Nephron (organoid): ENCODE measurements at regions not wholly inside any gene's neighbourhood (a gene's known extent, or its start where the extent isn't known, plus 50 kb on each side); places are given as distances from the start of the nearest gene placed in this dataset.
"Not testable (repeated sequence)": the region's sequence is repeated elsewhere in the genome, so short reads cannot be mapped to it uniquely, and the experiment has no call there.

Source experiments
- H3K27ac Mint-ChIP-seq, 3 experiments: 2 replicates each; pipeline ENCODE4 v1.8.0; 2020; ENCODE audit warnings: mixed read lengths in 3 of 3, mild to moderate bottlenecking in 2 of 3, moderate library complexity in 1 of 3
- H3K27me3 Mint-ChIP-seq: 2 replicates; pipeline ENCODE4 v1.8.0; 2021; ENCODE audit warnings: low read depth, mild to moderate bottlenecking, moderate library complexity, mixed read lengths
- H3K36me3 Mint-ChIP-seq: 2 replicates; pipeline ENCODE4 v1.8.0; 2020; ENCODE audit warnings: low read depth, mixed read lengths
- H3K4me1 Mint-ChIP-seq: 2 replicates; pipeline ENCODE4 v1.8.0; 2020; ENCODE audit warnings: mixed read lengths
- H3K4me3 Mint-ChIP-seq, 3 experiments: 2 replicates each; pipeline ENCODE4 v1.8.0; 2020; ENCODE audit warnings: mild to moderate bottlenecking in 3 of 3, mixed read lengths in 3 of 3, moderate library complexity in 2 of 3
- H3K9me3 Mint-ChIP-seq: 2 replicates; pipeline ENCODE4 v1.8.0; 2020; ENCODE audit warnings: mixed read lengths
- TF ChIP-seq, protein P1 (sequence below), 3 experiments: fragments of 200-600 bp; sonication (generic); IDR thresholded peaks; one replicate each; pipeline ENCODE4 v1.5.0; 2021; ENCODE audit warnings: antibody characterized with exemption in 3 of 3; ENCODE audit not compliant: unreplicated experiment in 3 of 3

GRCh38 chr17:5897275-5897911, 172.8 kb upstream of the WSCD1 start:
- TF ChIP-seq, protein P1, sequence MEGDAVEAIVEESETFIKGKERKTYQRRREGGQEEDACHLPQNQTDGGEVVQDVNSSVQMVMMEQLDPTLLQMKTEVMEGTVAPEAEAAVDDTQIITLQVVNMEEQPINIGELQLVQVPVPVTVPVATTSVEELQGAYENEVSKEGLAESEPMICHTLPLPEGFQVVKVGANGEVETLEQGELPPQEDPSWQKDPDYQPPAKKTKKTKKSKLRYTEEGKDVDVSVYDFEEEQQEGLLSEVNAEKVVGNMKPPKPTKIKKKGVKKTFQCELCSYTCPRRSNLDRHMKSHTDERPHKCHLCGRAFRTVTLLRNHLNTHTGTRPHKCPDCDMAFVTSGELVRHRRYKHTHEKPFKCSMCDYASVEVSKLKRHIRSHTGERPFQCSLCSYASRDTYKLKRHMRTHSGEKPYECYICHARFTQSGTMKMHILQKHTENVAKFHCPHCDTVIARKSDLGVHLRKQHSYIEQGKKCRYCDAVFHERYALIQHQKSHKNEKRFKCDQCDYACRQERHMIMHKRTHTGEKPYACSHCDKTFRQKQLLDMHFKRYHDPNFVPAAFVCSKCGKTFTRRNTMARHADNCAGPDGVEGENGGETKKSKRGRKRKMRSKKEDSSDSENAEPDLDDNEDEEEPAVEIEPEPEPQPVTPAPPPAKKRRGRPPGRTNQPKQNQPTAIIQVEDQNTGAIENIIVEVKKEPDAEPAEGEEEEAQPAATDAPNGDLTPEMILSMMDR (IDR thresholded peaks at IDR 0.05; ENCODE audit: unreplicated experiment in 3 of 3) = no peak
- Mint-ChIP-seq H3K4me3 (no peak overlapping the region), H3K4me1 (peaks cover 37% of the 10 kb centered on the region), H3K36me3 (no peaks in the 10 kb centered on the region), H3K27ac (peak overlapping the region in 1 of 3 experiments; percentile 37), H3K27me3 (peaks cover 8% of the 10 kb centered on the region), H3K9me3 (no peaks in the 10 kb centered on the region)

DNA sequence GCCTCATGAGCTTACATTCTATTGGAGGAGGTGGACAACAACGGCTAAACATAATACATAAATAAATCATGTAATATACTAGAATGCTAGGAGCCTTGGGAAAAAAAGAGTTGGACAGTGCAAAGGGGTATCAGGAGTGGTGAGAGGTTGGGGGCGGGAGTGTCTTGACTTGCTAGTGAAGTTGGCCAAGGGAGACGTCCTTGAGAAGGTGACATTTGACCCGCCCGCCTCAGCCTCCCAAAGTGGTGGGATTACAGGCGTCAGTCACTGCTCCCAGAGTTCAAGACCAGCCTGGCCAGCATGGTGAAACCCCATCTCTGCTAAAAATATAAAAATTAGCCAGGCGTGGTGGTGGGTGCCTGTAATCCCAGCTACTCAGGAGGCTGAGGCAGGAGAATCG, 172.2 kb upstream of the WSCD1 start:
- peaks cover 34% of the 10 kb centered on the region for H3K4me1 Mint-ChIP-seq
- not testable (repeated sequence) for H3K36me3 Mint-ChIP-seq

GRCh38 chr17:5898406-5898805, 171.8 kb upstream of the WSCD1 start:
- no peaks in the 10 kb centered on the region for H3K36me3 Mint-ChIP-seq
- H3K9me3 Mint-ChIP-seq = no peaks in the 10 kb centered on the region
- H3K27me3 Mint-ChIP-seq = peaks cover 11% of the 10 kb centered on the region
- H3K4me1 Mint-ChIP-seq = peaks cover 29% of the 10 kb centered on the region
- H3K27ac Mint-ChIP-seq = no peak overlapping the region
- TF ChIP-seq, protein P1 (IDR thresholded peaks at IDR 0.05; ENCODE audit: unreplicated experiment in 3 of 3) = no peak
- H3K4me3 Mint-ChIP-seq = no peak overlapping the region

More for the DNA sequence above, 172.2 kb upstream of the WSCD1 start:
- H3K4me3 Mint-ChIP-seq, H3K9me3 Mint-ChIP-seq: not testable (repeated sequence)
- H3K27me3 Mint-ChIP-seq = peaks cover 11% of the 10 kb centered on the region
- H3K27ac Mint-ChIP-seq = peak overlapping the region in 1 of 3 experiments; percentile 37

DNA sequence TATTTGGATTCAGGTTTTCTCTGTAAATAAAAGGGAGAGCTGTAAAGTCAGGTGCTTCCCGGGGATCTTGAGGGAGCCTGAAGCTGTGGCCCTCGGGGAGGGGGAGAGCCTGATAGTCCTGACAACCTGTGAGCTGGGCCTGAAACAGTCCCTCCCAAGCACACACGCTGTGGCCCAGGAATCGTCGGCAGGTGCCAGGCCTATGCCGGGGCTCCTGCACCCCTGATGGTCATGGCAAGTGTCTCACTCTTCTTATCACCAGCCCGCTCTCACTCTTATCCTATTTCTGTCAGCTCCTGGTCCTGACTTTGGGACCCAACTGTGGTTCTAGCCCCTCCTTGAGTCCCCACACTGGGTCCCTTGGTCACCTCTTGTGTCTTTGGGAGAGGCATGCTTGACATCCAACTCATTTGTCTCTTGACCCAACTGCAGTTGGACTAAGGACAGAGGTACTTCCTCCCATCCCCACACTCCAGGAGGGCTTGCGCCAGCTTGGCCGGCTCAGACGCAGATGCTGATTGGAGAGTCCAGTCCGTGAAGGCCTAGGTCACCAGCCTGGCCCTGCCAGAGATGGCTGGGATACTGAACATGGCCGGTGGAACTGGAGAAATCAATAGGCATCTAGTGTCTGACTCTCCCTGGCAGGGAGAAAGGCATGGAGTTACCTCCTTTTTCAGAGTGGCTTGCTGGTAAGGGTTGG, 170.5 kb upstream of the WSCD1 start:
- no peaks in the 10 kb centered on the region for H3K36me3 Mint-ChIP-seq
- TF ChIP-seq, protein P1 (IDR thresholded peaks at IDR 0.05; ENCODE audit: unreplicated experiment in 3 of 3) = no peak
- H3K27ac Mint-ChIP-seq = no peak overlapping the region
- peaks cover 11% of the 10 kb centered on the region for H3K27me3 Mint-ChIP-seq
- peaks cover 3% of the 10 kb centered on the region for H3K9me3 Mint-ChIP-seq
- no peak overlapping the region for H3K4me3 Mint-ChIP-seq
- peaks cover 21% of the 10 kb centered on the region for H3K4me1 Mint-ChIP-seq

GRCh38 chr17:5901731-5902130, 168.4 kb upstream of the WSCD1 start:
- Mint-ChIP-seq H3K4me3 (no peak overlapping the region), H3K9me3 (peaks cover 8% of the 10 kb centered on the region), H3K27me3 (peaks cover 7% of the 10 kb centered on the region), H3K36me3 (no peaks in the 10 kb centered on the region), H3K27ac (no peak overlapping the region), H3K4me1 (peaks cover 12% of the 10 kb centered on the region)
- TF ChIP-seq, protein P1 (IDR thresholded peaks at IDR 0.05; ENCODE audit: unreplicated experiment in 3 of 3) = no peak

GRCh38 chr17:5902181-5903140, 167.7 kb upstream of the WSCD1 start:
- Mint-ChIP-seq H3K27me3 (peaks cover 7% of the 10 kb centered on the region), H3K4me1 (peaks cover 6% of the 10 kb centered on the region), H3K4me3 (no peak overlapping the region), H3K9me3 (peaks cover 8% of the 10 kb centered on the region), H3K27ac (peak overlapping the region in 1 of 3 experiments; percentile 10), H3K36me3 (no peaks in the 10 kb centered on the region)
- TF ChIP-seq, protein P1 (IDR thresholded peaks at IDR 0.05; ENCODE audit: unreplicated experiment in 3 of 3) = no peak
